PC-3 (cell line): ENCODE measurements at regions not wholly inside any gene's neighbourhood (a gene's known extent, or its start where the extent isn't known, plus 50 kb on each side); places are given as distances from the start of the nearest gene placed in this dataset.

Source experiments
- ATAC-seq: fragments of 200-7000 bp; cut with Tn5 transposase; 2 replicates; pipeline ENCODE4 v1.9.1; 2020; ENCODE audit warnings: mild to moderate bottlenecking, moderate library complexity
- BruUV-seq: library from RNA; stranded (reverse); fragments of 400-500 nt; replicated peaks from 2 replicates; lab custom pipeline; 2021; lab: Mats Ljungman, UMichigan
- CTCF ChIA-PET: fragments of 300-600 bp; sonication (Branson Sonifier 250); formaldehyde crosslinking; loops from one replicate; lab custom pipeline; 2022; ENCODE audit warnings: antibody characterized with exemption; lab: Charles Lee
- POLR2A ChIA-PET: fragments of 300-600 bp; sonication (Branson Sonifier 250); formaldehyde crosslinking; loops from one replicate; lab custom pipeline; 2022; ENCODE audit warnings: antibody characterized with exemption; ENCODE audit not compliant: unreplicated experiment; lab: Charles Lee
- DNase-seq: peaks from one replicate; pipeline ENCODE4 v3.0.0-alpha.2; 2015
- H2AFZ ChIP-seq: fragments of 300-600 bp; sonication (generic); 2 replicates; pipeline ENCODE4 v1.6.0; 2016; ENCODE audit warnings: antibody characterized with exemption, low read length
- H3F3A ChIP-seq: fragments of 300-600 bp; sonication (generic); one replicate; pipeline ENCODE4 v1.6.0; 2017; ENCODE audit warnings: antibody characterized with exemption, low read length, control low read depth, mild to moderate bottlenecking; ENCODE audit not compliant: unreplicated experiment
- H3K27ac ChIP-seq: fragments of 300-600 bp; sonication (generic); 2 replicates; pipeline ENCODE4 v1.5.1; 2016; ENCODE audit warnings: mild to moderate bottlenecking, low read length
- H3K27me3 ChIP-seq: fragments of 300-600 bp; sonication (generic); 2 replicates; pipeline ENCODE4 v1.6.1; 2016; ENCODE audit warnings: low read length, mixed read lengths
- H3K36me3 ChIP-seq: fragments of 300-600 bp; sonication (generic); 2 replicates; pipeline ENCODE4 v1.6.1; 2016; ENCODE audit warnings: low read depth, mixed run types, low read length, mixed read lengths
- H3K4me1 ChIP-seq: fragments of 300-600 bp; sonication (generic); 2 replicates; pipeline ENCODE4 v1.5.1; 2016; ENCODE audit warnings: low read length; ENCODE audit not compliant: insufficient read depth
- H3K4me2 ChIP-seq: fragments of 300-600 bp; sonication (generic); 2 replicates; pipeline ENCODE4 v1.6.0; 2016; ENCODE audit warnings: low read length
- H3K4me3 ChIP-seq: fragments of 300-600 bp; sonication (generic); 2 replicates; pipeline ENCODE4 v1.5.1; 2016; ENCODE audit warnings: mild to moderate bottlenecking, low read length, mixed read lengths
- H3K79me2 ChIP-seq: fragments of 300-600 bp; sonication (generic); 2 replicates; pipeline ENCODE4 v1.6.1; 2017; ENCODE audit warnings: low read length, mixed read lengths
- H3K9ac ChIP-seq: fragments of 300-600 bp; sonication (generic); 2 replicates; pipeline ENCODE4 v1.6.0; 2016; ENCODE audit warnings: mild to moderate bottlenecking, low read length
- H3K9me2 ChIP-seq: fragments of 300-600 bp; sonication (generic); replicated peaks from 2 replicates; pipeline ENCODE4 v1.6.1; 2016; ENCODE audit warnings: mixed run types, low read length, mixed read lengths
- H3K9me3 ChIP-seq: fragments of 300-600 bp; sonication (generic); 2 replicates; pipeline ENCODE4 v1.6.1; 2016; ENCODE audit warnings: low read length, mixed read lengths
- H4K20me1 ChIP-seq: fragments of 300-600 bp; sonication (generic); 2 replicates; pipeline ENCODE4 v1.6.1; 2016; ENCODE audit warnings: low read length, mixed read lengths
- CTCF ChIP-seq: fragments of 300-600 bp; sonication (generic); conservative IDR thresholded peaks from 2 replicates; pipeline ENCODE4 v1.5.1; 2017; ENCODE audit warnings: antibody characterized with exemption, low read depth, mild to moderate bottlenecking, low read length
- EZH2 ChIP-seq: fragments of 300-600 bp; sonication (generic); IDR thresholded peaks from one replicate; pipeline ENCODE4 v1.6.1; 2017; ENCODE audit warnings: antibody characterized with exemption, mild to moderate bottlenecking, low read length; ENCODE audit not compliant: unreplicated experiment
- EZH2phosphoT487 ChIP-seq: fragments of 300-600 bp; sonication (generic); IDR thresholded peaks from 2 replicates; pipeline ENCODE4 v1.6.1; 2018; ENCODE audit warnings: mild to moderate bottlenecking, antibody characterized with exemption, low read length, borderline replicate concordance
- intact Hi-C: fragments of 100-400 bp; cut with micrococcal nuclease; formaldehyde crosslinking; loops from 2 replicates; pipeline ENCODE4 v1.9.0; 2023

DNA sequence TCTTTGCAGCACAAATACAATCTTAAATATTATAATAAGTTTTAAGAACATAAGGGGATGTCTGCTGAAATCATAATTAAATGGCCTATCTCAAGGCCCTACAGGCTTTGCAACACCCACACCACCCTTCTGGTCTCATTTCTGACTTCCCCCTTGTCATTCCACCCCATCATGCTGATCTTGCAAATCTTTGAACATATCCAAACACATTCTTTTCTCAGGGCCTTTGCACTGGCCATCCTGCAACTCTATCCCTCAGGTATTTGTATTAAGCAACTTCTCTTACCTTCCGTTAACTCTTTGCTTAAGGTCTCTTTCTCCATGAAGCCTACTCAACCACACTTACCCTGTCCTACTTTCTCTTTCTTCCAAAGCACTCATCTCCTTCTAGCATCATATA is 51.8 kb upstream of the CCDC150 start:
- Histone ChIP-seq H3F3A (no peaks in the 10 kb centered on the region), H3K4me2 (no peak overlapping the region), H2AFZ (no peak overlapping the region), H3K4me3 (no peak overlapping the region), H4K20me1 (no peaks in the 10 kb centered on the region), H3K9ac (no peak overlapping the region), H3K9me2 (no peaks in the 10 kb centered on the region), H3K79me2 (no peaks in the 10 kb centered on the region), H3K27ac (no peak overlapping the region), H3K9me3 (no peaks in the 10 kb centered on the region), H3K27me3 (peaks cover 6% of the 10 kb centered on the region), H3K4me1 (peaks cover 41% of the 10 kb centered on the region), H3K36me3 (no peaks in the 10 kb centered on the region)
- ATAC-seq = no peak
- DNase-seq = no peak
- BruUV-seq = no TSS peak
- TF ChIP-seq EZH2phosphoT487 (no peak), CTCF (no peak), EZH2 (no peak)
- ChIA-PET CTCF (no interaction called here), POLR2A (no interaction called here)
- intact Hi-C loops = loop anchor here (2.0 to 5.0 kb wide), 2 partner anchors 50 to 53 kb away; partner anchors contain the start of gene CCDC150

GRCh38 chr2:196589419-196589818 is 50.1 kb upstream of the CCDC150 start:
- Histone ChIP-seq H3K4me3 (no peak overlapping the region), H3K27ac (no peak overlapping the region), H3K4me2 (no peak overlapping the region), H3K9me2 (no peaks in the 10 kb centered on the region), H3K4me1 (peaks cover 33% of the 10 kb centered on the region), H3K27me3 (peaks cover 6% of the 10 kb centered on the region), H2AFZ (no peak overlapping the region), H3F3A (no peaks in the 10 kb centered on the region), H3K9ac (no peak overlapping the region), H3K9me3 (no peaks in the 10 kb centered on the region), H3K79me2 (no peaks in the 10 kb centered on the region), H3K36me3 (no peaks in the 10 kb centered on the region), H4K20me1 (no peaks in the 10 kb centered on the region)
- ChIA-PET CTCF (no interaction called here), POLR2A (no interaction called here)
- ATAC-seq (no peak), DNase-seq (no peak)
- intact Hi-C loops = loop anchor here (5.0 kb wide), 1 partner anchor 48 kb away; the partner anchor contains the start of gene CCDC150
- TF ChIP-seq CTCF = no peak
- no peak for TF ChIP-seq EZH2
- TF ChIP-seq EZH2phosphoT487 = no peak
- no TSS peak for BruUV-seq
